EH (cell line): ENCODE measurements at regions not wholly inside any gene's neighbourhood (a gene's known extent, or its start where the extent isn't known, plus 50 kb on each side); places are given as distances from the start of the nearest gene placed in this dataset.

Experiments used
- DNase-seq: peaks from one replicate; pipeline ENCODE4 v3.0.0-alpha.2; 2015; ENCODE audit warnings: low read depth

DNA sequence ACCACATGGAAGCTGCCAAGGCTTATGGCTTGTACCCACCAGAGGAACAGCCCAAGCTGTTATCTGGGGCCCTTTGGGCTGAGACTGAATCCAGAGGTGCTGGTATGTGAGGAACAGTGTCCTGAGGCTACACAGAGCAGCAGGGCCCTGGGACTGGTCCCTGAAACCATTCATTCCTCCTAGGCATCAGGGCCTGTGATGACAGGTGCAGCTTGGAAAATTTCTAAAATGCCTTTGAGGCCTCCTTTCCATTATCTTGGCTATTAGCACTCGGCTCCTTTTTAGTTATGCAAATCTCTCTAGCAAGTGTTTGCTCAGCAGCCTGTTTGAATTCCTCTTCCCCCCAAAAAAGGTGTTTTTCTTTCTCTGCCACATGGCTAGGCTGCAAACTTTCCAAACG is 1151.7 kb upstream of the LRRN3 start:
- no peak for DNase-seq

DNA sequence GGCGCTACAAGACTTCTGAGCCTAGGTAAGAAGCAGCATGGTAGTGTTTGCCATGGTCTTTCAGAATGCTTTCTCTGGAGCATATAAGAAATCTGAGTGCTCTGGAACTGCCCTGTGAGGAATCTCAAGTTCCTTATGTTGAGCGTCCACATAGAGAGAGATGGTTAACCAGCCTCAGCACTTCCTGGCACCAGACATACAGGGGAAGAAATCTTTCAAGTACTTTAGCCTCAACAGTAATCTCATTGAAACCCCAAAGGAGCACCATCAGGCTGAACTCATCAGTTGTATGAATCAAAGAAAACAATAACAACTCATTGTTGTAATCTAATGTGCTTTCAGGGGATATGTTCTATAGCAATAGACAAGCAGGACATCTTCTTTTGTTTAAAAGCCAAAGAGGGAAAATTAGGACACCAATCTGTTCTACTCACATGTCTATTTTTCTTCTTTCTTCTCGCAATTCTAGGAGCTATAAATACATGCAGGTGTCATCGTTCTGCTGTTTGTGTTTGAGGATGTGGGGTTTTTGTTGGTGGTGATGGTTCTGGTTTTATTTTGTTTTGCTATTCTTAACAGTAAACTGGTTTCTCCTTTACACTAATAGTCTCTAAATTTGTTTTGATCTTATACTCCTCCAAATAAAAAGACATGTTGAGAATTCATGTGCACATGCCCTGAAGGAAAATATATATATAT is 1145.0 kb upstream of the LRRN3 start:
- no peak for DNase-seq

DNA sequence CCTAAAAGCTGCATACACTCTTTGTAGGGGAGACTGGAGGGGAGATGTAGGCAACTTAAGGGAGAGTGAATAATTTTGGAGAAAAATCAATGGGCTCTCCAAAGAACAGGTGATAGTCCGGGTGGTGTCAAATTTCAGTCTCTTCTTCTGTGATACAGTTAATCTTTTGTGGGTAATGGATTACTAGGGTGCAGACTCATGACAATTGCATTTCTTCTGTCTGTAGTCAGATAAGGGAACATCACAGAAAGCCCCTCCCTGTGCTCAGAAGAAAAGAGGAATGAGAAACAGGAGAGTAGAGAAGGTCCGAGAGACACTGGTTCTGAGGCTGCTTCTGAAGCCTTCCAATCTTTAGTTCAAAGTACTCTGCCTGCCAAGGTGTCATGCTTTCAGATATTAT is 1140.7 kb upstream of the LRRN3 start:
- no peak for DNase-seq

DNA sequence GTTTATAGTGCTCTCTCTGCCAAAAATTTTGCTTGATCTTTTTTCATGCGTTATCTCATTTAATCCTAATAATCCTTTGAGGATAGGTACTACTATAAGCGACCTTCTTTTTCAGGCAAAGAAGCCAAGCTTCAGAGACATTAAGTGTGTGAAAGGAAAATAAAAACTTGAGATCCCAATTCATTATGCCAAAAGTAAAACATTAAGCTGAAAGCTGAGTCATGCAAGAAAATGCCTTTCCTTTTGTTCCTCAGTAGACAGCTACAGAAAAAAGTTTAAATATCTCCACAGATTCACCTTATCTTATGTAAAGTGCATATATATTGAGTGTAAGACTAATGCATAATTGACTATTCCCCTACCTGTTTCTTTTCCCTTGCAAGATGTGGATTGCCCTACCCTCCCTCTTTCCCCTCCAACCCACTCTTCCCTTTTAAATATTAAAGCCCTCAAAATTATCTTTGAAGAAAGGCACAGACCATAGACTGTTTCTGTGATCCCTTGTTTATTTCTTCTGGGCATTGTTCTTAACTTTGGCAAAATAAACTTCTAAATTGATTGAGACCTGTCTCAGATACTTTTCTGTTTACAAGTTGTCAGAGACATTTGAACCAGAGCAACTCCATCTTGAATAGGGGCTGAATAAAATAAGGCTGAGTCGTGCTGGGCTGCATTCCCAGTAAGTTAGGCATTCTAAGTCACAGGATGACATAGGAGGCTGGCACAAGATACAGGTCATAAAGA is 1139.9 kb upstream of the LRRN3 start:
- DNase-seq: no peak

DNA sequence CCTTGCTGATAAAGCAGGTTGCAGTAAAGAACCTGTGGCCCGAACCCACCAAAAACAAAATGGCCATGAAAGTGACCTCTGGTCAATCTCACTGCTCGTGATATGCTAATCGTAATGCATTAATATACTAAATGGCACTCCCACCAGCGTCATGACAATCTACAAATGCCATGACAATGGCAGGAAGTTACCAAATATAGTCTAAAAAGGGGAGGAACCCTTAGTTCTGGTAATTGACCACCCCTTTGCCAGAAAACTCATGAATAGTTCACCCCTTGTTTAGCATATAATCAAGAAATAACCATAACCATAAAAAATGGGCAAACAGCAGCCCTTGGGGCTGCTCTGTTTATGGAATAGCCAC is 1139.4 kb upstream of the LRRN3 start:
- DNase-seq: no peak

DNA sequence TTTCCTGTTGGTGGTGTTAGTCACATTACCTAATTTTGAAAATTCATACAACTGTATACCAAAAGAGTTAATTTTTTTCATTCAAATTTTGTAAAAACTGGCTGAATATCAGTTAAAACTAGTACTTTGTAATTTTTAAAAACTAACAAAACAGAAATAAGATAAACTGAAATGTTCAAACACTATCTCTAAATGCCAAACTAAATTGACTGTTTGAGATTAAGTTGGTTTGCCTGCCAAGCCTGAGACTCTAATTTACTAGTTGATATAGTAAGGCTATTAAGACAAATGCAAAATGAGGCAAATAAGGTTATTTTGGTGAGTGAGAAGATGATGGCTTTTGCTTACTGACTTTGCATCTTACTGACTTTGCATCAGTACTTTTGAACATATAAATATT is 1134.9 kb upstream of the LRRN3 start:
- DNase-seq: no peak

DNA sequence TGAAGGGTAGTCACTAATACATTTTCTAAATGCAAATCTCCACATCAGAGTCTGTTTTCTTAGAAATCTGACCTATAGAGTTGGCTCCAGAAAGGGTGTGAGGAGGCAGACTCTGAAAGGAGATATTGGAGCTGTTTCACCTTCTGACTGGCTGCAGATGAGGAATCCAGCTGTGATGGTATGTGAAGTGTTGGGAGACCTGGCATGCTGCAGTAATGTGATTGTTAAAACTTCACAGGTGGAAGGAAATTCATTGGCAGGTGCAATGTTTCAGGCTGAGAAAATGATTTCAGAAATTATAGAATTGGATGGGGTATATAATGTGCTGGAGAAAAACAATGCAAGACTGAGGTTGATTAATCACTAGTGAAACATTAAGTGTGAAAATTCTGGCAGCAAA is 1134.0 kb upstream of the LRRN3 start:
- DNase-seq: no peak

DNA sequence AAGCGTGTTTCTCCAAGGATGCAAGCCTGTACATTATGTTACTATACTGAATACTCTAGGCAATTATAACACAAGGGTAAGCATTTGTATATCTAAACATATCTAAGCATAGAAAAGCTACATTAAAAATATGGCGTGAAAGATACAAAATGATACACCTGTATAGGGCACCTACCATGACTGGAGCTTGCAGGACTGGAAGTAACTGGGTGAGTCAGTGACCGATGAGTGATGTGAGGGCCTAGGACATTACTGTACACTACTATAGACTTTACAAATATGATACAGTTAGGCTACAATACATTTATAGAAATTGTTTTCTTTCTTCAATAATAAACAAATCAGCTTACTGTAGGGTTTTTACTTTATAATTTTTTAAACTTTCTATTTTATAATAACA is 1127.2 kb upstream of the LRRN3 start:
- no peak for DNase-seq

DNA sequence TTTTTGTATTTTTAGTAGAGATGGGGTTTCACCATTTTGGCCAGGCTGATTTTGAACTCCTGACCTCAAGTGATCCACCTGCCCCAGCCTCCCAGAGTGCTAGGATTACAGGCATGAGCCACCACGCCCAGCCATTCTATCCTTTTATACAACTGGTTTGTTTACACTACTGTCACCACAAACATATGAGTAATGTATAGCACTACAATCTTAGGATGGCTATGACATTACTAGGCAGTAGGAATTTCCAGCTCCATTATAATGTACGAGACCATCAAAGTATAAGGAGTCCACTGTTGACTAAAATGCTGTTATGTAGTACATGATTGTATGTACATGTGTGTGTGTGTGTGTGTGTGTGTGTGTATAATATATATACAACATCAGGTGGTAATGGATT is 1126.1 kb upstream of the LRRN3 start:
- DNase-seq: peak; percentile 2

DNA sequence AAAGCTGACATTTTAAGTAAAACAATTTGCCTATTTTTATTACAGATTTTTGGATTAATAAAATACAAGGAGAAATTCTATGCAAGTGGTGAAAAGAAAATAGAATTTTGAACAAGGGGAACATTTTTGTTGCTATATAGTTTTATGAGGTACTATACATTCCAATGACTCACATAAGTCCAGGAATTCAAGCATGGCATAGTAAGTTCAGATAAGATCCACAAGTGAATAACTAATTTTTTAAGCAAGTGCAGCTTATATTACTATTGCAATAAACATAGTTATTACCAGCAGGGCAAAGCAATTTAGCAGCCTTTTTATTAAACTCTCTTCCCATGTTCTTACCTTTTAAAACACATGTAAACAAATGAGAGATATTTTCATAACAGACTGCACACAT is 1123.5 kb upstream of the LRRN3 start:
- no peak for DNase-seq

DNA sequence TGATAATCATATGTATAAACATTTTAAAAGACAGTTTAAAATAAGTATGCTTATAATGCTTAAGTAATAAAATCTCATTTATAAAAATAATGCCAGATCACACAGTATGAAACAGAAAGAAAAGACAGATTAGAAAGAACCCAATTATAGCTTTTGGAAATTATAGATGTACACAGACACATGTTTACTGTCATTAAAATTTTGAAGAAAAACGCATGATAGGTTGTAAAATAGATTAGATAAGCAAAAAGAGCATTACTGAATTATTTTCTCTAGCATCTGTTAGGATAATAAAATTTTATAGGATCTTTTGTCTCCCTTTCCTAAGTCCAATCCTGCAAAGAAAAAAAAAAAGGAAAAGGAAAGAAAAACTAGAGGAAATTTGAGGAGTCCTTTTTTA is 1107.3 kb upstream of the LRRN3 start:
- no peak for DNase-seq

DNA sequence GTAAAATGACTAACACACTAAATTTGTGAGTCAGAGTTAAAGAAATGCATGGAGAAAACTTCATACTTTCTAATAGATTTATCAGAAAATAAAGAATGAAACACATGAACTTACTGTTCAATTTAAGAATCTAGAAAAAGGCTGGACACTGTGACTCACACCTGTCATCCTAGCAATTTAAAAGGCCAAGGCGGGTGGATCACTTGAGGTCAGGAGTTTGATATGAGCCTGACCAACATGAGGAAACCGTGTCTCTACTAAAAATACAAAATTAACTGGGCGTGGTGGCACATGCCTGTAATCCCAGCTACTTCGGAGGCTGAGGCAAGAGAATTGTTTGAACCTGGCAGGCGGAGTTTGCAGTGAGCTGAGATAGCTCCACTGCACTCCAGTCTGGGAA is 1106.2 kb upstream of the LRRN3 start:
- DNase-seq: no peak

DNA sequence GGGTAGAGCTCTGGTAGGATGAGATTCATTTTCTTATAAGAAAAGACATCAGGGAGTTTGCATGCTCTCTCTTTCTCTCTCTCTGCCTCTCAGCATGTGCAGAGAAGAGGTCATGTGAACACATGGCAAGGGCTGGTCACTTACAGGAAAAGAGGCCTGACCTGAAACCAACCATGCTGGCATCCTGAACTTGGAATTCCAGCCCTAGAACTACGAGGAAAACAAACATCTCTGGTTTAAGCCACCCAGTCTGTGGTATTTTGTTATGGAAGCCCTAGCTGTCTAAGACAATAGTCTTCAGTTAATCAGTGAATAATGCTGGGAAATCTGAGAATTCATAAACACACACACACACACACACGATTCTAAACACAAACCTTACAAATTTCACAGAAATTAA is 1104.2 kb upstream of the LRRN3 start:
- no peak for DNase-seq

DNA sequence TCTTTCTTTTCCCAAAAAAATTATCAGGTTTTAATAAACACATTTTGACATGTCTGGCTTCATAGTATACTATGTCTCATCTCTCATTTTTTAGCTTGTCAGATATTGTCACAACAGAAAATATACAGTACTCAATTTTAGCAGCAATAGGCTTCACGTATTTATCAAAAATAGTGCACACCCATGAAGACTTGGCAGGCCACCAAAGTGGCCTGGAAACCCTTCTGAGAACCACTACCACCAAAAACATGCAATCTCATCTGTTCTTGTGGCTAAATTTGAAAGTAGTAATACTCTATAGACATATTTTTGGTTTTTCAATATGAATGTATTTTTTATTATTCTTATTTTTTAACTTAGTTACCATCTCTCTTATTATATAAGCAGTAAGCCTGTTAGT is 1094.5 kb upstream of the LRRN3 start:
- no peak for DNase-seq

DNA sequence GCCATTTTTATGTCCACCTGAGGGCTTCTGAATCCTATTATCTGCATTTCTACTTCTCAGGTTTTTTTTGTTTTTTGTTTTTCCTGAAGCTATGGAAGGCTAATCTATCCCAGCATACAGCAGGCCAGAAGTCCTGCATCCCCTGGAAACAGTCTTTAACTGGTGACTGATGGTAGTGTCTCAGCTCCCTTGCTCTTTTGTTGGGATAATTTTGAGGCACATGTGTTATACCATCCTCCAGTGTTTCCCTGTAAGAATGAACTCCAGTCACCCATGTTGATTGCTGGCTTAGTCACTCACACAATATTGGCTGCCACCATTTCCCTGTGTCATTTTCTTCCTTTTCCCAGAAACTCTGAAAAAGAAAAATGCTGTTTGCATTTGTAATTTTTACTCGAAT is 1094.0 kb upstream of the LRRN3 start:
- no peak for DNase-seq

DNA sequence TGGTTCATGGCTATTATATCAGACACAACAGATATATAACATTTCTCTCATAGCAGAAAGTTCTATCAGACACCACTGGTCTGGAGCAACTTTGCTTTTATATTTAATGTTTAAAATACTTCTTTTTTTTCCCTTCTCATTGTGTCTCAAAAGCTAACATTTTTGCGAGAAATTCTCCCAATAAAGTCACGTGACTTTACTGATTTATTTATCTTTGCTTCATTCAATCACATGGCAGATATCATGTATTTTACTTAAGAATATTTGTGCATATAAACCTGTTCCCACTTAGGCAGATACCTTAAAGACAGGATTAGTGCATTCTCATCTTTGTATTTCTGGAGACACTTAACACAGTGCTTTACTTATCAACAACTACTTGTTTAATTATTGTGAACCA is 1093.1 kb upstream of the LRRN3 start:
- no peak for DNase-seq

DNA sequence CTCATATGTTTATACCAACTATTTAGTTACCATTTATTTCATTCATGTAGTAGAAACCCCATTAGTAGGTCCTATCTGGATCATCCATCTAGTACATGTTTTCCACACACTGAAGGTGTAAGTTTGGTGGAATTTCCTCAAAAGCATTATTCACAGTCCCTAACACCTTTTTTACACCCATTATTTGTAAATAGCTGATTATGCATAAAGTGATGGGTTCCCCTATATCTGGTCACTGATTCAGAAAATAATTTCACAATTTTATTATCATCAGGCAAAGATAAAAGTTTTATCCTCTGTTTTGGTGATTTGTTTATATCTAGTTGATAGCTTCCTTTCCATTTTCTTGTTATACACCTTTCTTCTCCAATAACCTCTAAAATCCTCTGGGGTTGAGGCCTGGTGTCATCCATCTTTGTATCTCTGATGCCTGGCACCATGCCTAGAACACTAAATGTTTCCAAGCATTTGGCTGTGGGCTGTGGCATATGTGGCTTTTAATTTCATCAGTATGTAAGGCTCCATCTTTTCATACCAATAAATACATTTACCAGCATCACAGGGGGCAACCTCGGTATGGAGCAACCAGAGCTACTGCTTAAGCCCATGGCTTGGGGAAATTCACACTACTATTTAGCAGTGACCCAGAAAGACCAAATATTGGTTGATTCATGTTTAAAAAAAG is 1089.5 kb upstream of the LRRN3 start:
- no peak for DNase-seq

DNA sequence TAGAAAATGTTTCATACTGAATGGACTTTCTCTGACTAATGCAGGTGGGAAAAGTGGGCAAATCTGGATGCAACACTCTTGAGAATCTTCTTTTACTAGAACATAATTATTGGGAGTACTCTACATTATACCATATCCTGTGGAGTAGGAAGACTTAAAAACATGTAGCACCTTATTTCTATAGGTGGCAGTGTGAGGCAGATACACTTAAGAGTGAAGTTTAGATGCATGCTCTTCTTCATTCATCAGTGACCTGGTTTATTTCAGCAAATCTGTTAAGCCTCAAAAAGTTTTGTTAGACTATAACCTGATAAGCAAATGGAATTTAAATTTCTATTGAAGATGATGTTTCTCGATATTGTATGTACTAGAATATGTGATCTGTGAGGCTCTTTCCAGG is 1087.1 kb upstream of the LRRN3 start:
- DNase-seq: no peak

DNA sequence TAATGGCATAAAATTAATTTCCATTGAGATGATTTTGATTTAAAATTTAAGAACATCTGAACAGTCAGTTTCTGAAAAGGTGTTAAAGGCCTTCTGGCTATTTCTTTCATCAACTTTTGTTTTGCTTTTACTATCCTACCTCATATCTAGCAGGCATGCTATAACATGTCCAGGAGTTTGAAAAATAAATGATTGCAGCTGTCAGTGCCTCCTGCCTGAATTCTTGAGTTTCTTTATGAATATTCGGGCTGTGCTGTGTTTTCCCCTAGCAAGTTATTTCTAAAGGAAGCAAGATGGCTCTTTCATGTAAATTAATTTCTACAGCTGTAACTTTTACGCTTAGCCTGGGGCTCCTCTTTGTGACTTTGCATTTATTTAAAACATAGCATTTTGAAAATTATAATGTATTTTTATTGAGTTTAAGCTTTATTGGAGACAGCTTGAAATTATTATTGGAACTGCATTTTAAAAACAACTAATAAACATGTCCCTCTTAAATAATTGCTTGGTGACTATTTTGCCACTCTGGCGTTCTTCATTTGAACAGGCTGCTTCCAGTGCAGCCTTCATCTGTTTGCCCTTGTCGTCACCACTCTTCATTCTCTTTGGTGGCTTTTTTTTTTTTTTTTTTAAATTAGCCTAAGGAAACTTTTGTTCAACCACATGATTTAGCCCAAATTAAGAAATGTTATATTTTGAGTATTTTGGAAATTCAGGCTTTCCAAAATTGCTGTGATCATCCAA is 1083.4 kb upstream of the LRRN3 start:
- no peak for DNase-seq

DNA sequence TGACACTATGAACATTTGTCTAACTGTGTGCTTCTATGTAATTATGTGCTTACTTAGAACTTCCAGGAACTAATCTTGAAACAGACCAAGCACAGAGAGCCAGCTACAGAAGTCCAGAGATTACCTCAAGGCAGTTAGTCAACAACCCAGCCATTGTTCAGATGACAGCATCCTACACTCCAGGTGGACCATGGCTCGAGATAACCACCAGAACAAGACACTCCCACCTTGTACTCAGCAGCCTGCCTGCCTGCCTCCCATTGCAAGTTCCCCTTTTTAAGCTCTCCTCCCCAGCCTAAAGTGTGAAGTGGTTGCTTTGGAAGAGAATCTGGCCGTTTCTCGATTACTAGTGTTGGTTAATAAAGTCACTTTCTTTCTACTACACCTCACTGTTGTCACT is 1080.6 kb upstream of the LRRN3 start:
- no peak for DNase-seq

DNA sequence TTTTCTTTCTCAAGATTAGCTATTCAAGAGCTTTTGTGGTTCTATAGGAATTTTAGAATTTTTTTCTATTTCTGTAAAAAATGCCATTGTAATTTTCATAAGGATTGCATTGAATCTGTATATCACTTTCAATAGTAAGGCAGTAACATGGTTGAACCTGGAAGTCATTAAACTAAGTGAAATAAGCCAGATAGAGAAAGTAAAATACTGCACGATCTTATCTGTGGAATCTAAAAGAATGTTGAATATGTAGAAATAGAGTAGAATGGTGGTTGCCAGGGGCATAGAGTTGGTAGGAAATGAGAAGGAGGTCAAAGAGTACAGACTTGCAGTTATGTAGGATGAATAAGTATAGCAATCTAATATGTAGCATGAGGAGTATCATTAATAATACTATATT is 1073.5 kb upstream of the LRRN3 start:
- DNase-seq: peak; percentile 22

DNA sequence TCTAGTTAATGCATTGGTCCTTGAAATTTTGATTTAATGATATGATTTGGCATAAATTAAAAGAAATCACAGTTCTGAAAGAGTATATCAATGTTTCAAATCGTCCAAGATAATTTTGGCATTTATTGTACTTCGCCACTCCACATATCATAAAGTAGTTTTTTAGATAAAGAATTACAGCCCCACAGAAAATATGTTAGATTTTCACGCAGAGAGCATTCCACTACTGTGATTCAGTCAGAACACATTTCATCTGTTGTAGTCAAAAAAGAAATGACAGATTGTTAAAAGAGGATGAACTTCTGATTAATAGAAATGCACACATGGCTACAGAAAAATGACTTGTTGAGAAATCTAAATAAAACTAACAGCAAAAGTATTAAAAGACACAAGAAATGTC is 1063.5 kb upstream of the LRRN3 start:
- no peak for DNase-seq

DNA sequence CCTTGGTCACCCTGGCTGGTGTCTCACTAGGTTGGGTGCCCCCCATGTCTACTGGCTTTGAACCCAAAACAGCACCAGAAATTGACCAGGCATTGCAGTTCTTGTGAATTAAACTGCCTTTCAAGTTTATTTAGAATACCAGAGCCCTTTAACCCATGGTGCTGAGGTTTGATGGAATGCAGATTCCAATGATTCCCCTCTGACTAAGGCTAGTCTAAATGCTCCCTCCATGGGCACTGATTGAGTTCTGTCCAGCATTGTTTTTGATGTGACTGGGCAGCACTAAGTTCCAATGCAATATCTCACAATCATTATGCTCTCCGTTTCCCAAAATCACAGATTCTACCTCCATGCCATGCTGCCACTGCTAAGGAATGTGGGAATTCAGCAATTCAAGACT is 1047.4 kb upstream of the LRRN3 start:
- peak; percentile 45 for DNase-seq
